ENCODE measurements at regions not wholly inside any gene's neighbourhood (a gene's known extent, or its start where the extent isn't known, plus 50 kb on each side); places are given as distances from the start of the nearest gene placed in this dataset.

- TF ChIP-seq CTCF (IDR thresholded peaks at IDR 0.05) (no peak), POLR2AphosphoS5 (IDR thresholded peaks at IDR 0.05) (no peak), POLR2A (IDR thresholded peaks at IDR 0.05; ENCODE audit: low read depth) (no peak), EP300 (IDR thresholded peaks at IDR 0.05) (no peak)
Observed at GRCh38 chr7:115593111-115593510, 437.5 kb downstream of the TFEC start.
